HG02610 (cell line): ENCODE measurements at regions not wholly inside any gene's neighbourhood (a gene's known extent, or its start where the extent isn't known, plus 50 kb on each side); places are given as distances from the start of the nearest gene placed in this dataset.

Experiments used
- ATAC-seq: cut with Tn5 transposase; IDR thresholded peaks from one replicate; pipeline ENCODE4 v1.9.1; 2021; ENCODE audit warnings: mild to moderate bottlenecking, moderate library complexity; ENCODE audit not compliant: unreplicated experiment

DNA sequence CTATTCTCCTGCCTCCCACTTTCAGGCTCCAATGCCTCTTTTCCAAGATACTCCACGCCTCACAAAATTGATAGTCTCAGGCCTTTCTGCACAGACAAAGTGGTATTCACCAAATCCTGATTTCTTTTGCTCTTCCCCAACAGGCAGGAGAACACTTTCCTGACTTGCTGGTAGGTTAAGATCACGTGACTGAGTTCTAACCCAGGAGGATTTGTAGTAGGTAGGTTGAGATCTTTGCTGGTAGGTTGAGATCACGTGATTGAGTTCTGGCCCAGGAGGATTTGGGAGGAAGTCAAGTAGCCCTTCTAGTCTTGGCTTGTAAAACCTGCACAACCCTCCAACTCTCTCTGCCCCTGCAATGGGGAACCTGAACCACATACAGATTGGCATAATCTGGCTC lies 741.5 kb downstream of the TYW1 start:
- no peak for ATAC-seq

DNA sequence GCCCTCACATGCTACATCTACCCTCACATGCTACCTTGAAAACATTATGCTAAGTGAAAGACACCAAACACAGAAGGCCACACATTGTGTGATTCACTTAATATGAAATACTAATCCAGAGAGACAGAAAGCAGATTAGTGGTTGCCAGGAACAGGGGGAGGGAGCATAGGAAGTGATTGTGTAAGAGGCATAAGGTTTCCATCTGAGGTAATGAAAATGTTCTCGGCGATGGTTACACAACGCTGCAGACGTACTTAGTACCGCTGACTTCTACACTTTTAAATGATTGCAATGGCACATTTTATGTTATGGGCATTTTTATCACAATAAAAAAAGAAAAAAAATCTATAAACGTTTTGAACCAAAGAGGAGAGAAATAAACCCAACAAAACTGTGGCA lies 742.3 kb downstream of the TYW1 start:
- no peak for ATAC-seq

DNA sequence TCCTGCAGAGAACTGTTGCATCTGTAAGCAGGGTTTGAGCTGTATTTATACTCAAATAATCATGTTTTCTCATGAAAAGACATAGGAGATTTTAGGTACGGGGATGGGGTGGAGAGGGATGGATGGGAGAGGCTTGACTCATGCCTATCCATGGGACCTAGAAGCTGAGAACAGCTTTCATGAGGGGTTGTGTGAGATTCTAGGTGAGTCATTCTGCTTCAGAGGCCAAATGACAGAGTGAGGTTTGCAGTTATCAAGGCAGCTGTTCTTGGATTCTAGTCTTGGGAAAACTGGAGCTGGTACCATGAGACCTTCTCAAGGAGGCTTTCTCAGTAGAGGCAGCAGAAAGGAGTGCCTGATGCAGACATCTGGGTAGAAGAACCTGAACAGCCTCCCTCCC lies 746.9 kb downstream of the TYW1 start:
- no peak for ATAC-seq

DNA sequence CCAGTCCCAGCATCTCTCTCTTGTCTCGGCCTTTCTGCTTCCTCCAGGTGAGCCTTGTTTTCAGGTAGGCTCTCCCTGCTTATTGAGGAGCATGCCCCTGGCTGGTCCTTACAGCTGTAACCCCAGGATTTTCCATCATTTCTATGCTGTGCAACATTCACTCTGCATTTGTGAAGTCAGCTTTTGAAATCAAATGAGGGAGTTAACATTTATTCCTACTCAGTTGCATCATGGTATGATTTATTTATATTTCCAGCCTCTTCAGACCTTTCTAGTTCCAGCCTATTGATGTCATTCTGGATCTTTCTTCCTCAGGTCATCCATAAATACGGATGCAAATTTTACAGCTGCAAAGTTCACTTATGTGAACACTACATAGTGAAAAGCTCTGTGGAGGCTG lies 755.6 kb downstream of the TYW1 start:
- no peak for ATAC-seq

DNA sequence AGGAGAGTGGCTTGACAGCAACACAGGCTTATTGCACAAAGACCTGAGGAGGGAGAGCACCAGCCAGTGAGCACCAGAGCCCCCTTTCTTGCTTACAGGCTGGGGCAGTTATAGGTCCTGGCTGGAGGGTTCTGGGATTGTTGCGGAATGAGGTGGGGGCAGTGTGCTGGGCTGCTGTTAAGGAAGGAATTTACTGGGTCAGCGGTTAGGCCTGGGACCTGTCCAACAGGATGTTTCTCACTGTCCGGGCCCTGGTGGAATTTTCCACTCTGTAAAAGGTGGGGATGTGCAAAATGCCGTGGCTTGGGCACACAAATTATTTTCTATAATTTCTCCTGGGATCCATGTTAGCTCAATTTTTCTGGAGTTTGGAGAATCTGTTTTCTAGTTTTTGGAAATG lies 757.3 kb downstream of the TYW1 start:
- ATAC-seq = no peak

DNA sequence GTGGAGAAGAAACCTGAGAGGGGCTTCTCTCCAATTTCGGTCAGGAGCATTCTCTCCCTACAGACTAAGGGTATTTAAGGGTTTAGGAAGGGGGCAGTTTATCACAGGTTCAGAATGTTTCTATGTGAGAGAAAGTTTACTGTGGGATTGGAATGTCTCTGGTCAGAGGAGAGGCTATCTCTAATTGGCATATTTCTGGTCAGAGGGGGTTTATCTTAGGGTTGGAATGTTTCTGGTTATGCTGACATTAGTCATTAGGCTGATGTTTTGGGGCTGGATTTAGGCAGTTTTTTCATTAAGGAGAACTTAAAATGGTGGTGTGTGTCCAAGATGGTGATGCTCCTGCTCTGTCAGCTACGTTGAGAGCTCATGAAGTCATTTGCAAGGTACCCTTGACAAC lies 758.0 kb downstream of the TYW1 start:
- ATAC-seq = no peak

DNA sequence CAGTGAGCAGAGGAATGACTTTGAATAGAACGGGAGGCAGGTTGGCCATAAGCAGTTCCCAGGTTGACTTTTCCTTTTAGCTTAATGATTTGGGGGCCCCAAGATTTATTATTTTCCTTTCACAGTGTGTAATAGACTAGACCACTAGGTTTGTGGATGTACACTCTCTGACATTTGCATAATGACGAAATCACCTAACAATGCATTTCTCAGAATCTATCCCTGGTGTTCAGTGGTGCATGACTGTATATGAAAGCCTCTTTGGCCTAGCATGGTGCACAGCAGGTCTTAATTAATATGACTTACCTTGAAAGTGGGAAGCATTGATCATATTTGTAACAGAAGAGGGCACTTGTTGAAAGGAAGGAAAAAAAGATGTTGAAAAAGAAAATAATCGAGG lies 761.9 kb downstream of the TYW1 start:
- ATAC-seq = no peak

DNA sequence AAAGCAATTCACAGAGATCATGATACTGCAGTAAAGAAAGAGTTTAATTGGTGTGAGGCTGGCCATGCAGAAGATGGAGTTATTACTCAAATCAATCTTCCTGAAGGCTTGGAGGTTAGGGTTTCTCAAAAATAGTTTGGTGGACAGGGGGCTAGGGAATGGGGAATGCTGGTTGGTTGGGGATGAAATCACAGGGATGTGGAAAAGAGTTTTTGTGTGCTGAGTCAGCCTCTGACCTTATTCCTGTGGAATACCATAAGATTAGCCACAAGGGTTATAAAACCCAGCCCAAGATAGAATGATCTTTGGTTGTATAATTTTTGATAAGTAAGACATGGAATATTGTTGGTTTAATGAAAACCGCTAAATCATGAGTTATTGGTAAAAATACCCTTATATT lies 764.3 kb downstream of the TYW1 start:
- ATAC-seq = no peak

DNA sequence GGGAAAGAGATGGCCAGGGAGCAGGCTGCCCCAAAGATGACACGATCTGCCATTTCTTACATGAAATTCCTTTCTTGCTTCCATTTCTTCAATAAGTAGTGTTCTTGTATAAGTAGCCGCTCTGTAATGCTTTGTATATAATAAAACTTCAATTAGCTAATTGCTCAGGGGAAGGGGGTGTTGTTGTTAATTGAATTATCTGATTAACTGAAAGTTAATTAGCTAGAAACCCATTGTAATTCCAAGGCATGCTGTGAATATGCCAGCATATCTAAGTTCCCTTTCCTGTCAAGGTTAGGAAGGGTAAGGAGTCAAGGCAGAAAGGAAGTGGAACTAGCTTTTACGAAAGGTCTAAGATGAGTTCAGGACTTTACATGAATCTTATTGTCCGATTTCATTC lies 765.9 kb downstream of the TYW1 start:
- no peak for ATAC-seq

DNA sequence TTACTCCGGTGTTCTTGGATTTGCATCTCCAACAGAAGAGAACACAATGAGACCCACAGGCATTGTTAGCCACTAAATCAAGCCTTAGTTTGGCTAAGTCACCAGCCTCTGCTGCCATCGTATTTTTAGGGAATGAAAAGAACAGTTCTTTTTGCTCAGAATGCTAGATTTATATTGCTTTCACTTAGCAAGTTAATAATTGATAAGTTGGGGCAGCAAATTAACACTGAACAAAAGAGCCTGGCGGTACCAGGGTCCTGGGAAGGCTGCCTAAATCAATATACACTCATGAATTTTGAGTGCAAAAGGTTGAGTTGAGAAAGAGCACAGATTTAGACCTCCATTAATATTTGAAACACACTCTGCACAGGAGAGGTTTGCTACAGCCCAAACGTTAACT lies 767.7 kb downstream of the TYW1 start:
- ATAC-seq = no peak

DNA sequence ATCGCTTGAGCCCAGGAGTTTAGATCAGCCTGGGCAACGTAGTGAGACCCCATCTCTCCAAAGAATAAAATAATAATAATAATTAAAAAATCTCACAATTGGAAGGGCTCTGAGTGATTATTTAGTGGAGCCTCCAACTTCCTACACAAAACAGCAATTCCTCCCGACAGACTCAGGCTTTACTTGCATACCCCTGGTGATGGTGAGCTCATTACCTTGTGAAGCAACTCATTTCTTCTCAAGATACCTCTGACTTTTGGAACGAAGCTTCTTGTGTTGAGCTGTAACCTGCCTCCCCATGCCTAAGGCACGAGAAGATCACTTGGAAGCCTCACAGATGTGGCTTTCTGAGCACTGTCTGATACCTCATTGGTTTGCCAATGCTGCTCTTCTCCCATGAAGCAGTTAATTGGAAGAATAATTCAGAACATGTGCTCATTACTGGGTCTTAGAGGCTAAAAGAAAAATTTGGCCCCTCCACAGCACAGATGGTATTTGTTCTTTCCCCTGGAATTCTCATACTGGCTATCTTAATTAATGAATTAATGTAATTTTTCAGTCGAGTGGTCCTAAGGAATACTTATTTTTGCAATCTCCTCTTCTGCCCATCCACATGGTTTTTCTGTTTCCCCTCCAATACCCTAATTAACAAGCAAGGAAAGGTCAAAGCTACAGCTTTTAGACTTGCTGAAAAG lies 769.0 kb downstream of the TYW1 start:
- ATAC-seq = no peak

DNA sequence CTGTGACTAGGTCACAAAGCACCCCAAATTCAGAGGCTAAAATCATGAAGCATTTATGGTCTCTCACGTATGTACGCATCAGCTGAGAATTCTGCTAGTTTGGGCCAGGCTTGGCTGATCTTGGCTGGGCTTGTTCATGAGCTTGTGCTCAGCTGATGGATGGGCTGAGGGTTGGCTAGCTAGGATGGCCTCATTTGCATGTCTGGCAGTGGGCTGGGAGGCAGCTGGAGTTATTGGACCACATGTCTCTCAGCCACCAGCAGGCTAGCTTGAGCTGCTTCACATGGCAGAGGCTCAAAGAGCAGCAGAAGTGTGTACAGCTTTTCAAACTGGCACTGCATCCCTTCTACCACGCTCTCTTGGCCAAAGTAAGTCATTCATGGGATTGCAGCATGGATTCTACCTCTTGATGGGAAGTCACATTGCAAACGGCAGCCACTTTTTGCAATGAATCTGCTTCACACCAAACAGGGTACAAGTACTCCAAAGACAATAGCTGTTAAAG lies 770.3 kb downstream of the TYW1 start:
- no peak for ATAC-seq

DNA sequence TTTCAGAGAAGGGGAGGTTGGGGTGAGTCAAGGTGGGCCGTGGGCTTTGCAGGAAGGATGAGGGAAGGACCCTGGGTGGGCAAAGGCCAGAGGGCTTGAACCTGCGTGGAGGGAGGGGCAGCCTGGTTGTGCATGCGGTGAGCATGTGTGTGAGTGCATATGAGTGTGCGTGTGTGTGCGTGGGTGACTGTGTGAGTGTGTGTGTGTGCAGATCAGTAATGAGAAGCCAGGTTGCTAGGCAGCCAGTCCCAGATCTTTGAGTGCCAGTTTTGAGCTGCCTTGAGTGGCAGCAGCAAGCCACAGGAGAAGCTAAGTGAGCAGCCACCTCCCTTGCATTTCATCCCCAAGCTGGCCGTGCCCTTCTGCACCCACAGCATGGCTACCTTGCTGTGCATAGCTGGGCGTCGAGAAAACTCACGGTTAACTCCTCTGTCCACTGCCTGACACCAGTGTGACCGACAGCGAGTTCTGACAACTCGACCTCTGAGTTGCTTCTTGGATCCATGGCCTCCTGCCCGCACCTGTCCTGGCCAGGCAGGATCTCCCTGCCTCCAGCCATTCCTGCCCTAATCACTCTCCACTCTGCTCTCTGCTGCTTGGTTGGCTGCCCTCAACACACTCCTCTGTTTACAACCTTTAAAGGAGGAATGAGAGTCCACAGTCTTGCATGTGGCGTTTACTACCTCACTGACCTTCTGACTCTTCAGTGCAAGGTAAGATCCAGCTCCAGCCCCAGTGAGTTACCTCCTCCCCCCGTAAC lies 775.4 kb downstream of the TYW1 start:
- no peak for ATAC-seq

DNA sequence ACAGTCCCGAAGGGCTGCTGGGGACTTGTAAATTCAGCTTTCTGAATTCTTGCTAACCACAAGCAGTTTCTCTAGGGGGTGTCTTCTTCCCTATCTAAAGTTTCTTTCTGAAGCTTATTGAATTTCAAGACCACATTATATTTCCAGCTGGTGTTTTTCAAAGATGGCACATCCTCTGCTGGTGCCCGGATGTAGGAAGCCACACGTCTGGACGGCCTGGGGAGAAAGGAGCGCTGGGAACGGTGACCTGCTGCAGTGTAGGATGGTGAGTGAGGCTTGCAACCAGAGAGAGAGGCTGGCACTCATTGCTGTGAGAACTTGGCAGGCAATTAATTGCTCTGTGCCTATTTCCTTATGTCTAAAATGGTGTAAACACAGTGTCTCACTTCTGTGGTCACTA lies 776.4 kb downstream of the TYW1 start:
- ATAC-seq = no peak

DNA sequence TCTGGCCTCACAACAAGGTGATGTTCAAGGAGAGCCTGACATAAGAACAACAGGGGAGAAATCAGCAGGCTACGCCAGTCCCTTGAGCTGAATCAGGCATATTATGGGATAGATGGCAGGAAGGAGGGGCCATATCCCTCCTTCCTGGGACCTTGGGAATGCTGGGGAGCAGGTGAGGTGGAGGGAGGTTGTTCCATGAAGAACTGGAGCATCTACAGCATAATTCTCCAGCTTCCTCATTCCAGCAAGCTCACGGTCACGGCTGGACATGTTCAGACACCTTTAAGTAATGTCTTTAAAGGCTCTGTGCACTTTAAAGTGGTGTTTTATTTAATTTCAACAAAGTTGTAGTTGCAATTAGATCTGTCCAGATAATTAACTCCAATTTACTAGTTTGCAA lies 780.5 kb downstream of the TYW1 start:
- ATAC-seq = no peak

DNA sequence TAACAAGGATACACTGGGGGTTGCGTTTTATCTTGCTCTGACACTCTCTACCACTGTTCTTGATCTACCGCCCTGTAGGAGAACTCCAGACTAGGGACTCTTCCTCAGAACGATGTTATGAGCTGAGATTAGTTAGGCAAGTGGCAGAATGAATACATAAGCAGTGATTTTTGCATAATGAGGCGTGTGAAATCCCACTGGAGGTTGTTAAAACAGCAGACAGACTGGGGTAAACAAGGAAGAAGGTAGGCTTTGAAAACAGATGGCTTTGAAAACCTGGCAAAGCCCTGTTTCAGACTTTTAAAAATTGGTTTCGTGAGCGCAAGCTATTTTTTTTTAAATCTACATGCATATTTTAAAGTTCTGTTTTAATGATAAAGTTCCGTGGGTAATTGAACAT lies 785.2 kb downstream of the TYW1 start:
- ATAC-seq = no peak

DNA sequence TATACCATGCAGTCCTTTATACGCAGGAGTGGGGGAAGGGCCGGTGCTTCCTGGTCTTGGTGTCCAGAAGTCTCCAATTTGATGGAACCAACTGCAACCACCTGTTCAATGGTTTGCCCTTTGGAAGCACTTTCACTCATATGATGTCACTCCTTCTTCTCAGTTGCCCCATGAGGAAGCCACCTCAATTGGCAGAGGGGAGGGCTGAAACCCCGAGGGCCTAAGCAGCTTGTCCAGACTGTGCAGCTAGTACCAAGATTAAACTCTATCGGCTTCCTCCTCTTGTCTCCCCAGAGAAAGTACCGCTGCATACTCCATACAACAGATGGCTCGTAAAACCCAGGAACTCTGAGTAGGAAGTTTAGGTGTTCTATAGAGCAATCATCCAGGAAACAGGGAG lies 789.4 kb downstream of the TYW1 start:
- ATAC-seq = no peak

DNA sequence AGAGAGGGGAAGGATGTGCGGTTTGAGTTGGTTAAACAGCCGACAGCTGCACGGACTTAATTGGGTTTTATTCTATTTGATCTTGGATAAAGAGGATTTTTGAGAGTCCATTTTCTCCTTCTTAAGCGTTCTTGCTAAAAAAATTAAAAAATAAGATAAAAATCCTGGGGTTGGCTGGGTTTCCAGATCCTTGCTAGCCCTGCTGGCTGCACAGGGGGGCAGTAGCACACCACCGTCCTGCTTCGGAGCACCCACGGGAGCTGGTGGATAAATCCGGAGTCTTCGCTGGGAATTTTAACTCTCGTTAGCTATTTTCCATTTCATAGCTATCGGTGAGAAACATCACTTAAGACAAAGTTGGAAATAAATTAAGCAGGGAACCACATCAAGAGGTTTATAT lies 792.0 kb downstream of the TYW1 start:
- ATAC-seq = no peak

DNA sequence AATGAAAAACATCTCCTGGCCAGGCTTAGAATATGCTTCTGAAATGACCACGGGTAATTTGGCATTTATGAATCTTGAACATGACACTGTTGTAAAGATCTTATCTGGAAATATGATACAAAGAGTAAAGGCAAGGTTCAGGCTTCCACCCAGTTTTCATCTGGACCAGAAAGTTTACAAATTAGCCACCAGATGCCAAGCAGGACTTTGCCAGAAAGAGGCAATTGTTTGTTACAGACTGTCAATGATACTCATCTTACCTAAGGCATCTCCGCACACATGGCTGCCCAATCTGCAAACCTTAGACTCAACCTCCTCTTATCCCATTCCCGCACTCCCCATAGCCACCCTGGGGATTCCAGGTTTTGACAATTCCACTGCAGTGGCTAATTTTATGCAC lies 795.3 kb downstream of the TYW1 start:
- ATAC-seq = no peak

DNA sequence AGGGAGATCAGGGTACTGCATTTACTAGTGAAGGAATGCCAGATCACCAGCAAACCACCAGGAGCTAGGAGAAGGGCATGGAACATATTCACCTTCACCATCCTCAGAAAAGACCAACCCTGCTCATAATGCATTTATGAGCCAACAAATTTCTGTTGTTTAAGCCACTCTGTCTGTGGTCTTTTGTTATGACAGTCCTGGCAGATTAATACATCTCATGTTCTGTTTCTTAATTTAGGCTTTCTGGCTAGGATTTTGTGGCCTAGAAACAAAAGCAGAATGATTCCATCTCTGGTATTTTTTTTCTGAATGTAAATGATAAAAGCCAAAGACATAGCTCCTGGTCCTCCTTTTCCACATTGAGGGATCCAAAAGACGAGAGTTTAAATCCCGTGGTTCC lies 797.9 kb downstream of the TYW1 start:
- no peak for ATAC-seq

DNA sequence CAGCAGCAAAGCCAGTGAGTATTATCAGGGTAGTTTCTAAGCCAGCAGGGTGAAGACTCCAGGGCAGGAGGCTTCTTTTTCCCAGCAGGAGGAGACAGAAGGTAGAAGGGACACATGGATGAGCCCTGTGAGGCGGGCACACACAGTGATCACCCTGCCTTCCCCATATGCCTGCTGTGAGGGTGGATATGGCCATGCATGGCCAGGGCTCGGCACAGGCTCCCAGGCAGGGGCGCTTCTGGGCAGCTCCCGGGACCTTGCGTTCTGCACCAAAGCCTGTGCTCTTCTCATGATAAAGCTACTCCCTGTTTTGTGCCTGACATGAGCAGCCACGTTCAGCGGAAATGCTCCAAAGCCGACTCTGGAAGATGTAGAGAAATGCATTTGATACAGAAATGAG lies 807.2 kb downstream of the TYW1 start:
- no peak for ATAC-seq

DNA sequence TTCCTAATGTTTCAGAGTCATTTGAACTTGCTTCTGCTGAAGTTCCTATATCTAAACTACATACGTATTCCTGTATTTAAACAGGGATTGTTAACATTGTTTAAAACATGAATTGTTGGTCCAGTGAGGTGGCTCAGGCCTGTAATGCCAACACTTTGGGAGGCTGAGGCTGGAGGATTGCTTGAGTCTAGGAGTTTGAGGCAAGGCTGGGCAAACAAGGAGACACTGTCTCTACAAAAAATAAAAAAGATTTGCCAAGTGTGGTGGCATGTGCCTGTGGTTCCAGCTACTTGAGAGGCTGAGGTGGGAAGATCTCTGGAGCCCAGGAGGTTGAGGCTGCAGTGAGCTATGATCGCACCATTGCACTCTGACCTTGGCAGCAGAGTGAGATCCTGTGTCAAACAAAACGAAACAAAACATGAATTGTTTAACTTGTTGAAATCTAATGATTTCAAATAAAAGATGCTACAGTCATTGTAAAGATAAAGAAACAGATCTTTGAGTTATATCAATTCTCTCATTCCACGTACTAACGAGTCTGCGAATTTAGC lies 809.4 kb downstream of the TYW1 start:
- ATAC-seq = no peak
